GM23338 (cell line): ENCODE measurements at regions not wholly inside any gene's neighbourhood (a gene's known extent, or its start where the extent isn't known, plus 50 kb on each side); places are given as distances from the start of the nearest gene placed in this dataset.

Source experiments
- ATAC-seq: fragments of 200-7000 bp; cut with Tn5 transposase; 3 replicates; pipeline ENCODE4 v1.9.1; 2020
- DNase-seq: peaks from one replicate; pipeline ENCODE4 v3.0.0-alpha.2; 2015; ENCODE audit warnings: low spot score
- H2AFZ ChIP-seq: fragments of 200-600 bp; sonication (generic); 2 replicates; pipeline ENCODE4 v1.8.0; 2016; ENCODE audit warnings: antibody characterized with exemption, mild to moderate bottlenecking, moderate library complexity
- H3F3A ChIP-seq: fragments of 200-600 bp; sonication (generic); replicated peaks from 2 replicates; pipeline ENCODE4 v1.8.0; 2017; ENCODE audit warnings: antibody characterized with exemption, mixed run types, low read depth
- H3K27ac ChIP-seq: fragments of 200-600 bp; sonication (generic); 2 replicates; pipeline ENCODE4 v1.6.1; 2016; ENCODE audit warnings: low read depth
- H3K27me3 ChIP-seq: fragments of 200-600 bp; sonication (generic); 2 replicates; pipeline ENCODE4 v1.8.0; 2016; ENCODE audit warnings: mild to moderate bottlenecking, mixed run types, moderate library complexity; ENCODE audit not compliant: insufficient read depth
- H3K36me3 ChIP-seq: fragments of 200-600 bp; sonication (generic); 2 replicates; pipeline ENCODE4 v1.8.0; 2016; ENCODE audit warnings: mild to moderate bottlenecking; ENCODE audit not compliant: insufficient read depth
- H3K4me1 ChIP-seq: fragments of 200-600 bp; sonication (generic); 2 replicates; pipeline ENCODE4 v1.8.0; 2016; ENCODE audit warnings: mild to moderate bottlenecking, moderate library complexity; ENCODE audit not compliant: insufficient read depth
- H3K4me2 ChIP-seq: fragments of 200-600 bp; sonication (generic); 2 replicates; pipeline ENCODE4 v1.7.1; 2017; ENCODE audit warnings: mixed run types
- H3K4me3 ChIP-seq: fragments of 200-600 bp; sonication (generic); 2 replicates; pipeline ENCODE4 v1.6.1; 2016; ENCODE audit warnings: mixed run types
- H3K79me2 ChIP-seq: fragments of 200-600 bp; sonication (generic); replicated peaks from 2 replicates; pipeline ENCODE4 v1.8.0; 2017; ENCODE audit warnings: mild to moderate bottlenecking; ENCODE audit not compliant: insufficient read depth
- H3K9me2 ChIP-seq: fragments of 200-600 bp; sonication (generic); 2 replicates; pipeline ENCODE4 v1.8.0; 2017; ENCODE audit not compliant: insufficient read depth
- H4K20me1 ChIP-seq: fragments of 200-600 bp; sonication (generic); replicated peaks from 2 replicates; pipeline ENCODE4 v1.8.0; 2017; ENCODE audit warnings: mild to moderate bottlenecking; ENCODE audit not compliant: insufficient read depth
- H3K27ac Mint-ChIP-seq: 2 replicates; pipeline ENCODE4 v1.8.0; 2020; ENCODE audit warnings: inconsistent platforms, mild to moderate bottlenecking, moderate library complexity, mixed read lengths
- H3K27me3 Mint-ChIP-seq: 3 replicates; pipeline ENCODE4 v1.8.0; 2022; ENCODE audit warnings: low read depth, mild to moderate bottlenecking, moderate library complexity, mixed read lengths, inconsistent platforms; ENCODE audit not compliant: insufficient read depth, poor library complexity
- H3K36me3 Mint-ChIP-seq: 3 replicates; pipeline ENCODE4 v1.8.0; 2021; ENCODE audit warnings: low read depth, mild to moderate bottlenecking, inconsistent platforms, moderate library complexity, mixed read lengths
- H3K4me1 Mint-ChIP-seq: 3 replicates; pipeline ENCODE4 v1.8.0; 2020; ENCODE audit warnings: mild to moderate bottlenecking, inconsistent platforms, mixed read lengths
- H3K4me3 Mint-ChIP-seq: 3 replicates; pipeline ENCODE4 v1.8.0; 2021; ENCODE audit warnings: moderate library complexity, mild to moderate bottlenecking, inconsistent platforms, mixed read lengths
- H3K9me3 Mint-ChIP-seq: 3 replicates; pipeline ENCODE4 v1.8.0; 2020; ENCODE audit warnings: moderate library complexity, mild to moderate bottlenecking, inconsistent platforms, mixed read lengths
- CREB1 ChIP-seq: fragments of 250-450 bp; sonication (Bioruptor Pico); IDR thresholded peaks from 2 replicates; pipeline ENCODE4 v1.5.0; 2020; ENCODE audit warnings: low read depth, mild to moderate bottlenecking, moderate library complexity
- CTCF ChIP-seq, 2 experiments: fragments of 200-600 bp in 1 of 2; sonication (generic) in 1 of 2; conservative IDR thresholded peaks; 2 replicates each; pipeline versions ENCODE4 v1.5.1 to v1.6.1; 2016 to 2017; ENCODE audit warnings: antibody characterized with exemption in 2 of 2, low read depth in 2 of 2, mild to moderate bottlenecking in 2 of 2, moderate library complexity in 1 of 2
- EZH2 ChIP-seq: fragments of 200-600 bp; sonication (generic); IDR thresholded peaks from one replicate; pipeline ENCODE4 v1.8.0; 2017; ENCODE audit warnings: antibody characterized with exemption, mild to moderate bottlenecking, low read depth; ENCODE audit not compliant: unreplicated experiment
- EZH2phosphoT487 ChIP-seq: fragments of 200-600 bp; sonication (generic); IDR thresholded peaks from one replicate; pipeline ENCODE4 v1.8.1; 2018; ENCODE audit warnings: antibody characterized with exemption; ENCODE audit not compliant: unreplicated experiment
- JUNB ChIP-seq: IDR thresholded peaks from one replicate; pipeline ENCODE4 v1.6.1; 2016; ENCODE audit warnings: antibody characterized with exemption; ENCODE audit not compliant: unreplicated experiment
- NANOG ChIP-seq: IDR thresholded peaks from 2 replicates; pipeline ENCODE4 v1.6.1; 2016; ENCODE audit warnings: antibody characterized with exemption, borderline replicate concordance
- POLR2AphosphoS5 ChIP-seq: IDR thresholded peaks from 2 replicates; pipeline ENCODE4 v1.6.1; 2016; ENCODE audit warnings: antibody characterized with exemption, low read depth
- REST ChIP-seq: IDR thresholded peaks from one replicate; pipeline ENCODE4 v1.6.1; 2018; ENCODE audit warnings: antibody characterized with exemption; ENCODE audit not compliant: unreplicated experiment
- STAT1 ChIP-seq: IDR thresholded peaks from one replicate; pipeline ENCODE4 v1.6.1; 2016; ENCODE audit warnings: antibody characterized with exemption; ENCODE audit not compliant: unreplicated experiment
- ZNF114 ChIP-seq: fragments of 250-450 bp; sonication (Bioruptor Pico); IDR thresholded peaks from 2 replicates; pipeline ENCODE4 v1.5.0; 2020; ENCODE audit warnings: mild to moderate bottlenecking, moderate library complexity
- ZNF331 ChIP-seq: fragments of 250-450 bp; sonication (Bioruptor Pico); IDR thresholded peaks from 2 replicates; pipeline ENCODE4 v1.5.0; 2020; ENCODE audit warnings: low read depth, mild to moderate bottlenecking, moderate library complexity
- ZNF462 ChIP-seq: fragments of 250-450 bp; sonication (Bioruptor Pico); IDR thresholded peaks from 2 replicates; pipeline ENCODE4 v1.5.0; 2020; ENCODE audit warnings: mild to moderate bottlenecking, moderate library complexity
- TF ChIP-seq, protein P1 (sequence below): IDR thresholded peaks from 2 replicates; pipeline ENCODE4 v1.6.1; 2016; ENCODE audit warnings: antibody characterized with exemption

DNA sequence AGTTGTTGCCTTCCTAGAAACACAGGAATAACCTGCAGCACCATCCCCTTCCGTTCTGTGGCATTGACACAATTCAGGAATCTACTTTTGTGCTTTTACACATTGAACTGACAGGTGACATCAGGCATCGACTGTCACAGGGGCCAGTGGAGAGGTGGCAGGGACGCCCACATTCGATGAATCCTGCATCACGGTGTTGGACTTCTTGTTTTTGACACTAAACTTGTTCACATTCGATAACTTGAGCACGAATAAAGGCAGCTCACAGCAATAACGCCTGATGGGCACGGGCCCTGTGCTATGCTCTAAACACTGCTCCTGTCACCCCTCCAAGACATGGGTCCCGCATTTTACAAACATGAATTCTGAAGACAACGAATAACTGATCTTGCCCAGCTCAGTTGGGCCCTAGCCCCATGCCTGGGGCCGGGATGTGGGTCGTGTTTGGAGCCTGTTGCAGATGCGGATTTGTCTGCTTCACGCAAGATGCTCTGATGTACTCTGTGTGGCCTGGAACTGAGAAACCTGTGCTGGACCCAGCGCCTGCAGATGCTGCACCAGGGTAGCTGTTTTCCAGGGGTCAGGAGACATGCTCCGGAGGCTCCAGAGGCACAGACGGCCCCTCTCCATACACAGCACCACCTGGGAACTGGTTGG lies 75.7 kb downstream of the TTLL2 start:
- H3K27me3 Mint-ChIP-seq: peaks cover 1% of the 10 kb centered on the region
- Histone ChIP-seq H4K20me1 (no peaks in the 10 kb centered on the region), H3K79me2 (no peaks in the 10 kb centered on the region), H3K4me1 (no peaks in the 10 kb centered on the region), H3K4me2 (no peak overlapping the region), H3K27me3 (no peaks in the 10 kb centered on the region), H3K36me3 (no peaks in the 10 kb centered on the region), H3F3A (no peaks in the 10 kb centered on the region), H3K27ac (no peak overlapping the region), H3K4me3 (no peak overlapping the region), H3K9me2 (no peaks in the 10 kb centered on the region), H2AFZ (peak overlapping the region; percentile 72; the same call in 1 of the 2 replicates)
- H3K4me3 Mint-ChIP-seq: no peak overlapping the region
- no peak overlapping the region for H3K27ac Mint-ChIP-seq
- TF ChIP-seq ZNF331 (CRISPR knock-in tag) (no peak), STAT1 (no peak), JUNB (no peak), NANOG (no peak), REST (no peak), ZNF114 (CRISPR knock-in tag) (no peak), ZNF462 (CRISPR knock-in tag) (no peak), CREB1 (CRISPR knock-in tag) (no peak), CTCF (conservative IDR thresholded peaks at IDR 0.05; ENCODE audit: low read depth in 2 of 2) (no peak), EZH2 (no peak), EZH2phosphoT487 (no peak), POLR2AphosphoS5 (no peak)
- TF ChIP-seq, protein P1, sequence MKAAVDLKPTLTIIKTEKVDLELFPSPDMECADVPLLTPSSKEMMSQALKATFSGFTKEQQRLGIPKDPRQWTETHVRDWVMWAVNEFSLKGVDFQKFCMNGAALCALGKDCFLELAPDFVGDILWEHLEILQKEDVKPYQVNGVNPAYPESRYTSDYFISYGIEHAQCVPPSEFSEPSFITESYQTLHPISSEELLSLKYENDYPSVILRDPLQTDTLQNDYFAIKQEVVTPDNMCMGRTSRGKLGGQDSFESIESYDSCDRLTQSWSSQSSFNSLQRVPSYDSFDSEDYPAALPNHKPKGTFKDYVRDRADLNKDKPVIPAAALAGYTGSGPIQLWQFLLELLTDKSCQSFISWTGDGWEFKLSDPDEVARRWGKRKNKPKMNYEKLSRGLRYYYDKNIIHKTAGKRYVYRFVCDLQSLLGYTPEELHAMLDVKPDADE: no peak
- H3K9me3 Mint-ChIP-seq: no peaks in the 10 kb centered on the region; the same call in 2 of the 3 replicates
- H3K4me1 Mint-ChIP-seq: peaks cover 14% of the 10 kb centered on the region
- no peaks in the 10 kb centered on the region for H3K36me3 Mint-ChIP-seq
- DNase-seq (peak; percentile 0), ATAC-seq (no peak)
